OCI-LY1 (cell line): ENCODE measurements at regions not wholly inside any gene's neighbourhood (a gene's known extent, or its start where the extent isn't known, plus 50 kb on each side); places are given as distances from the start of the nearest gene placed in this dataset.

ENCODE experiments used
- EZH2 ChIP-seq: fragments of 200-600 bp; sonication (generic), shearing (Covaris generic); IDR thresholded peaks from 2 replicates; pipeline ENCODE4 v1.8.0; 2017; ENCODE audit warnings: borderline replicate concordance, mixed run types, mild to moderate bottlenecking, antibody characterized with exemption, low read length, moderate library complexity, mixed read lengths
- TF ChIP-seq, protein P1 (sequence below): fragments of 200-600 bp; sonication (generic), shearing (Covaris generic); IDR thresholded peaks from 2 replicates; pipeline ENCODE4 v1.5.1; 2017; ENCODE audit warnings: mild to moderate bottlenecking, antibody characterized with exemption, low read length, moderate library complexity, mixed read lengths

DNA sequence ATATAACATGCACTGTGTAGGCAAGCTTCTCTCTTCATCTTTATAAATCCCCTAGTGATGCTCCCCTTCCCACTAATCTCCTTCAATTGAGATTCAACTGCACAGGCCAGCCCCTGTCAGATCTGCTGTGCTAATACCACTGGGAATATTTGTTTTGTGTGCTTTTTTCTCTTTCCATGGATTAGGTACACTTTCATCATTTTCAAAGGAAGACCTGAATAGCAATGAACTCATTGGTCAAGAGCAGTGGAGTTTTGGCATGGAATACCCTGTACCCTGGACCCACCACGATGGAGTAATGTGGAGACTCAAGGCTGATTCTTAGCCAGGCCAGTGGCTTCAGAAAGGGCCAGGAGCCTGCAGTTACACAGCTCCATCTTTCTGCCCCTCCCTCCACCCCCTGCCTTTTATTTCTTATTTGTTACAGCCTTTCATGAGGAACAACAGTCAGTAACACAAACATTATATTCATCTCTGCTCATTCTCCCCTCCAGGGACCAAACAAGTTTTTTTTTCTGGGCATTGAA lies 75.4 kb upstream of the KCNG1 start:
- TF ChIP-seq, protein P1, sequence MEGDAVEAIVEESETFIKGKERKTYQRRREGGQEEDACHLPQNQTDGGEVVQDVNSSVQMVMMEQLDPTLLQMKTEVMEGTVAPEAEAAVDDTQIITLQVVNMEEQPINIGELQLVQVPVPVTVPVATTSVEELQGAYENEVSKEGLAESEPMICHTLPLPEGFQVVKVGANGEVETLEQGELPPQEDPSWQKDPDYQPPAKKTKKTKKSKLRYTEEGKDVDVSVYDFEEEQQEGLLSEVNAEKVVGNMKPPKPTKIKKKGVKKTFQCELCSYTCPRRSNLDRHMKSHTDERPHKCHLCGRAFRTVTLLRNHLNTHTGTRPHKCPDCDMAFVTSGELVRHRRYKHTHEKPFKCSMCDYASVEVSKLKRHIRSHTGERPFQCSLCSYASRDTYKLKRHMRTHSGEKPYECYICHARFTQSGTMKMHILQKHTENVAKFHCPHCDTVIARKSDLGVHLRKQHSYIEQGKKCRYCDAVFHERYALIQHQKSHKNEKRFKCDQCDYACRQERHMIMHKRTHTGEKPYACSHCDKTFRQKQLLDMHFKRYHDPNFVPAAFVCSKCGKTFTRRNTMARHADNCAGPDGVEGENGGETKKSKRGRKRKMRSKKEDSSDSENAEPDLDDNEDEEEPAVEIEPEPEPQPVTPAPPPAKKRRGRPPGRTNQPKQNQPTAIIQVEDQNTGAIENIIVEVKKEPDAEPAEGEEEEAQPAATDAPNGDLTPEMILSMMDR: no peak
- TF ChIP-seq EZH2: no peak
